ENCODE measurements at regions not wholly inside any gene's neighbourhood (a gene's known extent, or its start where the extent isn't known, plus 50 kb on each side); places are given as distances from the start of the nearest gene placed in this dataset.

GRCh38 chrX:152520653-152521052 is 69.5 kb upstream of the GABRA3 start:
- no peak for TF ChIP-seq CTCF (IDR thresholded peaks at IDR 0.05)
- no peak for TF ChIP-seq POLR2A (IDR thresholded peaks at IDR 0.05)
- no peak for TF ChIP-seq POLR2AphosphoS5 (IDR thresholded peaks at IDR 0.05)
